ENCODE measurements at regions not wholly inside any gene's neighbourhood (a gene's known extent, or its start where the extent isn't known, plus 50 kb on each side); places are given as distances from the start of the nearest gene placed in this dataset.
"Not testable (repeated sequence)": the region's sequence is repeated elsewhere in the genome, so short reads cannot be mapped to it uniquely, and the experiment has no call there.

- H3K4me1 ChIP-seq (ENCODE audit: control insufficient read depth in 1 of 2, insufficient read depth in 2 of 2, low read length in 2 of 2); H3K27ac Mint-ChIP-seq; DNase-seq; H3K9me3 ChIP-seq (replicated peaks in 1 of 2; ENCODE audit: control insufficient read depth in 1 of 2, insufficient read depth in 1 of 2, low read length in 2 of 2); H3K4me3 Mint-ChIP-seq; H3K4me1 Mint-ChIP-seq; H2AFZ ChIP-seq (ENCODE audit: insufficient read depth, low read depth, low read length, poor library complexity, severe bottlenecking); H3K9ac ChIP-seq (ENCODE audit: insufficient read depth, low read length, poor library complexity, severe bottlenecking); H3K79me2 ChIP-seq (ENCODE audit: insufficient read depth, low read length); H3K9me3 Mint-ChIP-seq; H4K20me1 ChIP-seq (ENCODE audit: insufficient read depth, low read length); H3K36me3 Mint-ChIP-seq; H3K4me3 ChIP-seq (replicated peaks in 1 of 3; ENCODE audit: low read depth in 2 of 3, low read length in 3 of 3); H3K4me2 ChIP-seq (replicated peaks; ENCODE audit: extremely low read depth, low read length, poor library complexity, severe bottlenecking); H3K27me3 ChIP-seq (ENCODE audit: control insufficient read depth in 2 of 2, insufficient read depth in 2 of 2, low read length in 2 of 2); intact Hi-C loops (cut with micrococcal nuclease); H3K27ac ChIP-seq (ENCODE audit: low read depth in 1 of 2, low read length in 2 of 2); H3K36me3 ChIP-seq (replicated peaks in 1 of 2; ENCODE audit: control insufficient read depth in 1 of 2, insufficient read depth in 2 of 2, low read length in 2 of 2): not testable (repeated sequence)
- peaks cover 5 to 12% (median 5%) of the 10 kb centered on the region in 3 donors for H3K27me3 Mint-ChIP-seq (ENCODE audit: low read depth in 3 of 3)
- WGBS (ENCODE audit: insufficient coverage): 92% methylated on average over 16 of the region's 21 CpGs
Measured at GRCh38 chr13:111051726-111052232, 63.3 kb upstream of the ARHGEF7 start.

- no peaks in the 10 kb centered on the region for H3K36me3 ChIP-seq (replicated peaks in 1 of 2; ENCODE audit: control insufficient read depth in 1 of 2, insufficient read depth in 2 of 2, low read length in 2 of 2)
- H3K9me3 ChIP-seq (replicated peaks in 1 of 2; ENCODE audit: control insufficient read depth in 1 of 2, insufficient read depth in 1 of 2, low read length in 2 of 2): no peaks in the 10 kb centered on the region
- no peak for DNase-seq
- H3K27me3 ChIP-seq (ENCODE audit: control insufficient read depth in 2 of 2, insufficient read depth in 2 of 2, low read length in 2 of 2): peaks cover 0 to 2% of the 10 kb centered on the region in 2 donors
- H4K20me1 ChIP-seq (ENCODE audit: insufficient read depth, low read length): no peaks in the 10 kb centered on the region
- no peaks in the 10 kb centered on the region for H3K79me2 ChIP-seq (ENCODE audit: insufficient read depth, low read length)
- no peak overlapping the region for H3K27ac ChIP-seq (ENCODE audit: low read depth in 1 of 2, low read length in 2 of 2)
- no peak overlapping the region for H3K27ac Mint-ChIP-seq
- H3K4me1 ChIP-seq (ENCODE audit: control insufficient read depth in 1 of 2, insufficient read depth in 2 of 2, low read length in 2 of 2): no peaks in the 10 kb centered on the region
- no peaks in the 10 kb centered on the region for H3K36me3 Mint-ChIP-seq
- intact Hi-C loops (cut with micrococcal nuclease): no loop called here
- no peak overlapping the region for H3K4me3 Mint-ChIP-seq
- H3K4me1 Mint-ChIP-seq: peaks cover 11% of the 10 kb centered on the region
- H3K9ac ChIP-seq (ENCODE audit: insufficient read depth, low read length, poor library complexity, severe bottlenecking): no peak overlapping the region
- WGBS (ENCODE audit: insufficient coverage): 81% methylated on average over 2 of the region's 6 CpGs
- no peak for TF ChIP-seq CTCF (IDR thresholded peaks at IDR 0.05)
- no peak overlapping the region for H3K4me3 ChIP-seq (replicated peaks in 1 of 3; ENCODE audit: low read depth in 2 of 3, low read length in 3 of 3)
- no peak overlapping the region for H2AFZ ChIP-seq (ENCODE audit: insufficient read depth, low read depth, low read length, poor library complexity, severe bottlenecking)
- H3K9me3 Mint-ChIP-seq: peaks cover 0 to 2% (median 0%) of the 10 kb centered on the region in 7 donors
- H3K4me2 ChIP-seq (replicated peaks; ENCODE audit: extremely low read depth, low read length, poor library complexity, severe bottlenecking): no peak overlapping the region
- peaks cover 1 to 8% (median 7%) of the 10 kb centered on the region in 3 donors for H3K27me3 Mint-ChIP-seq (ENCODE audit: low read depth in 3 of 3)
Measured at GRCh38 chr13:111051041-111051725, 63.9 kb upstream of the ARHGEF7 start.
